H1 (cell line): ENCODE measurements at regions not wholly inside any gene's neighbourhood (a gene's known extent, or its start where the extent isn't known, plus 50 kb on each side); places are given as distances from the start of the nearest gene placed in this dataset.

Experiments
- CTCF ChIA-PET: fragments of 300-600 bp; sonication (Branson Sonifier 250); formaldehyde crosslinking; loops from one replicate; lab custom pipeline; 2021; ENCODE audit not compliant: partially characterized antibody; lab: Charles Lee
- POLR2A ChIA-PET: fragments of 300-600 bp; sonication (Branson Sonifier 250); formaldehyde crosslinking; loops from one replicate; lab custom pipeline; 2021; ENCODE audit warnings: inconsistent platforms; ENCODE audit not compliant: partially characterized antibody; lab: Charles Lee
- DNase-seq, 2 experiments: peaks; one replicate each; pipeline versions ENCODE4 v3.0.0 to v3.0.0-alpha.2; 2010 to 2022; ENCODE audit warnings: low spot score in 2 of 2, low read depth in 1 of 2, mixed read lengths in 1 of 2
- FAIRE-seq: peaks from 2 replicates; lab custom pipeline; 2011; peaks lifted over from hg19 to GRCh38; lab: Jason Lieb, UNC
- H2AFZ ChIP-seq: 2 replicates; pipeline ENCODE4 v1.8.1; 2012; ENCODE audit warnings: low read length, inconsistent platforms
- H2AK5ac ChIP-seq: 2 replicates; pipeline ENCODE4 v1.6.1; 2013; ENCODE audit warnings: low read depth, low read length
- H2BK120ac ChIP-seq: replicated peaks from 2 replicates; pipeline ENCODE3; 2013; ENCODE audit warnings: low read depth, low read length, inconsistent platforms
- H2BK12ac ChIP-seq: 2 replicates; pipeline ENCODE4 v1.6.1; 2013; ENCODE audit warnings: low read depth, low read length
- H2BK15ac ChIP-seq: 2 replicates; pipeline ENCODE4 v1.6.1; 2013; ENCODE audit warnings: low read length
- H2BK20ac ChIP-seq: 2 replicates; pipeline ENCODE4 v1.6.1; 2013; ENCODE audit warnings: low read length
- H2BK5ac ChIP-seq: 2 replicates; pipeline ENCODE4 v1.6.1; 2013; ENCODE audit warnings: low read depth, low read length
- H3K14ac ChIP-seq: 2 replicates; pipeline ENCODE4 v1.6.1; 2013; ENCODE audit warnings: inconsistent platforms; ENCODE audit not compliant: insufficient read length
- H3K18ac ChIP-seq: 2 replicates; pipeline ENCODE4 v1.6.1; 2013; ENCODE audit warnings: low read length; ENCODE audit errors: extremely low read depth
- H3K23ac ChIP-seq: 2 replicates; pipeline ENCODE4 v1.6.1; 2013; ENCODE audit warnings: inconsistent platforms; ENCODE audit not compliant: insufficient read length
- H3K23me2 ChIP-seq: 2 replicates; pipeline ENCODE4 v1.6.1; 2013; ENCODE audit warnings: low read depth, low read length
- H3K27ac ChIP-seq: 2 replicates; pipeline ENCODE4 v1.6.1; 2011; ENCODE audit warnings: low read depth, low read length, inconsistent platforms
- H3K27me3 ChIP-seq, 4 experiments: replicated peaks in 1 of 4; 1 replicate in 1 of 4; 2 replicates in 3 of 4; pipeline versions ENCODE4 v1.6.1 to v1.8.1; 2011 to 2013; ENCODE audit warnings: low read length in 3 of 4, mild to moderate bottlenecking in 3 of 4, inconsistent platforms in 2 of 4, mixed read lengths in 2 of 4, moderate library complexity in 1 of 4; ENCODE audit not compliant: control insufficient read depth in 3 of 4, insufficient read depth in 3 of 4; ENCODE audit errors: extremely low read depth in 1 of 4
- H3K36me3 ChIP-seq, 4 experiments: 2 replicates each; pipeline versions ENCODE4 v1.6.1 to v1.8.1; 2011 to 2013; ENCODE audit warnings: mild to moderate bottlenecking in 4 of 4, low read length in 3 of 4, moderate library complexity in 2 of 4, control low read depth in 1 of 4, inconsistent platforms in 1 of 4; ENCODE audit not compliant: insufficient read depth in 4 of 4, control insufficient read depth in 2 of 4
- H3K4ac ChIP-seq: replicated peaks from 2 replicates; pipeline ENCODE3; 2013; ENCODE audit warnings: low read length, low read depth, mixed read lengths, inconsistent platforms; ENCODE audit not compliant: insufficient read length
- H3K4me1 ChIP-seq, 4 experiments: replicated peaks in 1 of 4; 1 replicate in 1 of 4; 2 replicates in 3 of 4; pipeline versions ENCODE4 v1.6.1 to v1.8.1; 2011 to 2013; ENCODE audit warnings: low read length in 3 of 4, inconsistent platforms in 2 of 4, mixed read lengths in 1 of 4; ENCODE audit not compliant: insufficient read depth in 4 of 4, control insufficient read depth in 3 of 4
- H3K4me2 ChIP-seq, 2 experiments: 2 replicates each; pipeline versions ENCODE4 v1.6.1 to v1.8.1; 2011 to 2013; ENCODE audit warnings: low read depth in 2 of 2, low read length in 2 of 2, control low read depth in 1 of 2, inconsistent platforms in 1 of 2, mild to moderate bottlenecking in 1 of 2; ENCODE audit not compliant: insufficient read depth in 1 of 2
- H3K4me3 ChIP-seq, 4 experiments: fragments of 200-600, 300-600 bp in 1 of 4; sonication (generic), shearing (Covaris generic), sonication (Bioruptor Twin) in 1 of 4; 2 replicates each; pipeline versions ENCODE4 v1.5.1 to v1.8.1; 2011 to 2016; ENCODE audit warnings: low read length in 4 of 4, low read depth in 3 of 4, control low read depth in 2 of 4, inconsistent platforms in 2 of 4, mild to moderate bottlenecking in 2 of 4, mixed read lengths in 1 of 4, moderate library complexity in 1 of 4; ENCODE audit not compliant: insufficient read depth in 2 of 4; ENCODE audit errors: extremely low read depth in 1 of 4
- H3K56ac ChIP-seq: replicated peaks from 2 replicates; pipeline ENCODE3; 2013; ENCODE audit warnings: low read depth, mild to moderate bottlenecking, mixed read lengths, low read length, inconsistent platforms; ENCODE audit not compliant: insufficient read length
- H3K79me1 ChIP-seq: 2 replicates; pipeline ENCODE4 v1.6.1; 2013; ENCODE audit warnings: low read depth, low read length, control low read depth
- H3K79me2 ChIP-seq, 2 experiments: 2 replicates each; pipeline versions ENCODE4 v1.6.1 to v1.8.1; 2012 to 2013; ENCODE audit warnings: low read length in 2 of 2, mild to moderate bottlenecking in 2 of 2, inconsistent platforms in 1 of 2; ENCODE audit not compliant: insufficient read depth in 2 of 2, control insufficient read depth in 1 of 2
- H3K9ac ChIP-seq, 4 experiments: replicated peaks in 1 of 4; 1 replicate in 1 of 4; 2 replicates in 3 of 4; pipeline versions ENCODE4 v1.6.1 to v1.8.1; 2011 to 2013; ENCODE audit warnings: low read depth in 3 of 4, low read length in 3 of 4, control low read depth in 2 of 4, mild to moderate bottlenecking in 2 of 4, moderate library complexity in 2 of 4, inconsistent platforms in 1 of 4; ENCODE audit errors: extremely low read depth in 1 of 4
- H3K9me3 ChIP-seq, 2 experiments: 2 replicates each; pipeline versions ENCODE4 v1.6.1 to v1.8.1; 2012 to 2013; ENCODE audit warnings: mild to moderate bottlenecking in 2 of 2, moderate library complexity in 2 of 2, control low read depth in 1 of 2, inconsistent platforms in 1 of 2, low read depth in 1 of 2, low read length in 1 of 2, mixed read lengths in 1 of 2; ENCODE audit not compliant: insufficient read depth in 2 of 2
- H4K20me1 ChIP-seq, 2 experiments: replicated peaks in 1 of 2; 2 replicates each; pipeline versions ENCODE3 to v1.8.1; 2011 to 2013; ENCODE audit warnings: inconsistent platforms in 2 of 2, low read length in 2 of 2, mild to moderate bottlenecking in 1 of 2; ENCODE audit not compliant: insufficient read depth in 2 of 2, control insufficient read depth in 1 of 2
- H4K5ac ChIP-seq: 2 replicates; pipeline ENCODE4 v1.6.1; 2013; ENCODE audit warnings: low read length, low read depth, mixed read lengths, inconsistent platforms; ENCODE audit not compliant: insufficient read length
- H4K8ac ChIP-seq: 2 replicates; pipeline ENCODE4 v1.8.0; 2013; ENCODE audit warnings: mild to moderate bottlenecking, moderate library complexity, low read length, inconsistent platforms; ENCODE audit not compliant: insufficient read depth; ENCODE audit errors: extremely low read depth
- H4K91ac ChIP-seq: replicated peaks from 2 replicates; pipeline ENCODE3; 2013; ENCODE audit warnings: low read length, mixed read lengths, inconsistent platforms; ENCODE audit not compliant: insufficient read length
- ASH2L ChIP-seq: fragments of 200-600, 300-600 bp; sonication (generic); IDR thresholded peaks from one replicate; pipeline ENCODE4 v1.7.1; 2017; ENCODE audit warnings: low read length
- CEBPB ChIP-seq: IDR thresholded peaks from 2 replicates; pipeline ENCODE4 v1.6.1; 2012; ENCODE audit warnings: low read depth, low read length
- CREB1 ChIP-seq: IDR thresholded peaks from 2 replicates; pipeline ENCODE4 v1.6.1; 2012; ENCODE audit warnings: inconsistent platforms
- E2F6 ChIP-seq: IDR thresholded peaks from 2 replicates; pipeline ENCODE4 v1.6.1; 2012; ENCODE audit warnings: inconsistent platforms
- HDAC2 ChIP-seq, 2 experiments: fragments of 300-600 bp in 1 of 2; sonication (generic) in 1 of 2; IDR thresholded peaks; 2 replicates each; pipeline ENCODE4 v1.6.1; 2011 to 2012; ENCODE audit warnings: low read depth in 2 of 2, low read length in 2 of 2, mild to moderate bottlenecking in 2 of 2, moderate library complexity in 2 of 2, borderline replicate concordance in 1 of 2, inconsistent platforms in 1 of 2
- JUND ChIP-seq: IDR thresholded peaks from 2 replicates; pipeline ENCODE4 v1.6.1; 2011; ENCODE audit warnings: mild to moderate bottlenecking, improper control_type of control experiment, low read length
- MAX ChIP-seq: IDR thresholded peaks from 2 replicates; pipeline ENCODE4 v1.6.1; 2012; ENCODE audit warnings: inconsistent platforms
- PHF8 ChIP-seq: fragments of 200-600 bp; sonication (generic); conservative IDR thresholded peaks from 2 replicates; pipeline ENCODE4 v1.7.1; 2012; ENCODE audit warnings: low read depth, mild to moderate bottlenecking, inconsistent platforms, low read length, moderate library complexity
- POLR2A ChIP-seq, 2 experiments: IDR thresholded peaks; 1 replicate in 1 of 2; 2 replicates in 1 of 2; pipeline ENCODE4 v1.6.1; 2011; ENCODE audit warnings: low read depth in 2 of 2, low read length in 2 of 2, mild to moderate bottlenecking in 2 of 2; ENCODE audit errors: control extremely low read depth in 1 of 2
- RBBP5 ChIP-seq: IDR thresholded peaks from 2 replicates; pipeline ENCODE4 v1.7.1; 2012; ENCODE audit warnings: low read depth, mild to moderate bottlenecking, inconsistent platforms, low read length, moderate library complexity, borderline replicate concordance
- SP2 ChIP-seq: IDR thresholded peaks from 2 replicates; pipeline ENCODE4 v1.6.1; 2012; ENCODE audit warnings: mild to moderate bottlenecking, low read length, inconsistent platforms
- SP4 ChIP-seq: IDR thresholded peaks from 2 replicates; pipeline ENCODE4 v1.6.1; 2012; ENCODE audit warnings: low read length, inconsistent platforms
- SRF ChIP-seq: IDR thresholded peaks from 2 replicates; pipeline ENCODE4 v1.6.1; 2011; ENCODE audit warnings: mild to moderate bottlenecking, low read depth, low read length, moderate library complexity
- WGBS, 2 experiments: shearing (Covaris generic) in 1 of 2; methylation state at CpG; one replicate each; pipeline versions ENCODE4 v1.1.6 to v1.1.7; 2013 to 2015; ENCODE audit warnings: low lambda C conversion rate in 2 of 2, mixed read lengths in 2 of 2, inconsistent platforms in 1 of 2, low coverage in 1 of 2, missing lambda C conversion rate in 1 of 2; ENCODE audit not compliant: insufficient replicate concordance in 2 of 2, insufficient coverage in 1 of 2, insufficient read length in 1 of 2; ENCODE audit errors: extremely low coverage in 1 of 2, missing lambda C conversion rate in 1 of 2; 5-methylcytosine and 5-hydroxymethylcytosine counted together
- TF ChIP-seq, protein P1 (sequence below): IDR thresholded peaks from 2 replicates; pipeline ENCODE4 v1.6.1; 2011; ENCODE audit warnings: low read length, improper control_type of control experiment

GRCh38 chr14:101186544-101186943 lies 283.0 kb upstream of the RTL1 start:
- Histone ChIP-seq H3K4me2 (no peak overlapping the region), H3K27ac (no peak overlapping the region), H4K5ac (no peak overlapping the region), H2AK5ac (no peak overlapping the region), H3K56ac (no peak overlapping the region), H3K4me3 (no peak overlapping the region), H2AFZ (no peak overlapping the region), H3K14ac (no peak overlapping the region), H3K9ac (no peak overlapping the region), H2BK12ac (no peak overlapping the region), H3K23ac (no peak overlapping the region), H3K23me2 (peaks cover 11% of the 10 kb centered on the region; the same call in 1 of the 2 replicates), H3K18ac (no peak overlapping the region), H2BK15ac (no peak overlapping the region), H3K27me3 (no peaks in the 10 kb centered on the region; a peak in 1 of 7 replicates), H2BK5ac (no peak overlapping the region), H3K4me1 (peaks cover 0 to 5% (median 4%) of the 10 kb centered on the region in 4 experiments; a peak in 4 of 7 replicates), H3K36me3 (no peaks in the 10 kb centered on the region), H2BK120ac (no peak overlapping the region), H3K4ac (no peak overlapping the region), H4K8ac (no peak overlapping the region), H4K20me1 (no peaks in the 10 kb centered on the region), H2BK20ac (no peak overlapping the region), H4K91ac (no peak overlapping the region), H3K9me3 (no peaks in the 10 kb centered on the region), H3K79me1 (no peaks in the 10 kb centered on the region), H3K79me2 (no peaks in the 10 kb centered on the region)
- DNase-seq: no peak
- WGBS, 2 experiments: 90% methylated on average over 8 of the region's 8 CpGs; no CpG with 5 or more reads in 1 of the 2 experiments
- FAIRE-seq: no peak
- POLR2A ChIA-PET: no interaction called here
- CTCF ChIA-PET: interaction anchor here (1.5 to 2.1 kb wide), 2 partner anchors 13 to 443 kb away, joined by 4 to 8 read pairs; no protein-coding TSS in a partner anchor
- TF ChIP-seq, protein P1, sequence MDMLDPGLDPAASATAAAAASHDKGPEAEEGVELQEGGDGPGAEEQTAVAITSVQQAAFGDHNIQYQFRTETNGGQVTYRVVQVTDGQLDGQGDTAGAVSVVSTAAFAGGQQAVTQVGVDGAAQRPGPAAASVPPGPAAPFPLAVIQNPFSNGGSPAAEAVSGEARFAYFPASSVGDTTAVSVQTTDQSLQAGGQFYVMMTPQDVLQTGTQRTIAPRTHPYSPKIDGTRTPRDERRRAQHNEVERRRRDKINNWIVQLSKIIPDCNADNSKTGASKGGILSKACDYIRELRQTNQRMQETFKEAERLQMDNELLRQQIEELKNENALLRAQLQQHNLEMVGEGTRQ: no peak
- TF ChIP-seq ASH2L: no peak
- TF ChIP-seq JUND: no peak
- no peak for TF ChIP-seq PHF8
- no peak for TF ChIP-seq SRF
- no peak for TF ChIP-seq SP2
- TF ChIP-seq RBBP5: no peak
- TF ChIP-seq SP4: no peak
- TF ChIP-seq HDAC2 (IDR thresholded peaks at IDR 0.05; ENCODE audit: borderline replicate concordance in 1 of 2, low read depth in 2 of 2, low read length in 2 of 2): no peak
- TF ChIP-seq E2F6: no peak
- TF ChIP-seq POLR2A (IDR thresholded peaks at IDR 0.05; ENCODE audit: control extremely low read depth in 1 of 2, low read depth in 2 of 2, low read length in 2 of 2): no peak
- no peak for TF ChIP-seq CREB1
- TF ChIP-seq CEBPB: no peak
- TF ChIP-seq MAX: no peak
